Subcutaneous abdominal adipose tissue (tissue), 5 donors: ENCODE measurements at regions not wholly inside any gene's neighbourhood (a gene's known extent, or its start where the extent isn't known, plus 50 kb on each side); places are given as distances from the start of the nearest gene placed in this dataset.

Source experiments
- H3K27ac ChIP-seq: one replicate; pipeline ENCODE4 v1.7.0; 2013; ENCODE audit warnings: low read depth, mild to moderate bottlenecking, inconsistent platforms, low read length, moderate library complexity
- H3K27me3 ChIP-seq, 5 donors: one replicate each; pipeline ENCODE4 v1.7.0; 2013; ENCODE audit warnings: low read length in 5 of 5, inconsistent platforms in 1 of 5; ENCODE audit not compliant: control insufficient read depth in 5 of 5, insufficient read depth in 4 of 5
- H3K36me3 ChIP-seq, 5 donors: one replicate each; pipeline ENCODE4 v1.7.0; 2013; ENCODE audit warnings: low read length in 5 of 5; ENCODE audit not compliant: control insufficient read depth in 5 of 5, insufficient read depth in 5 of 5
- H3K4me1 ChIP-seq, 5 donors: one replicate each; pipeline ENCODE4 v1.7.0; 2013; ENCODE audit warnings: low read length in 5 of 5, mild to moderate bottlenecking in 3 of 5, moderate library complexity in 1 of 5; ENCODE audit not compliant: control insufficient read depth in 5 of 5, insufficient read depth in 5 of 5
- H3K4me3 ChIP-seq, 5 donors: one replicate each; pipeline ENCODE4 v1.7.0; 2013; ENCODE audit warnings: low read length in 5 of 5, low read depth in 1 of 5
- H3K9ac ChIP-seq, 5 donors: one replicate each; pipeline ENCODE4 v1.7.0; 2013; ENCODE audit warnings: low read length in 5 of 5, mild to moderate bottlenecking in 4 of 5, moderate library complexity in 3 of 5
- H3K9me3 ChIP-seq, 5 donors: one replicate each; pipeline ENCODE4 v1.7.0; 2013; ENCODE audit warnings: low read length in 5 of 5; ENCODE audit not compliant: control insufficient read depth in 5 of 5
- donor health status: healthy.
- donor health status: healthy.
- donor health status: healthy.
- donor health status: healthy.
- donor health status: healthy.

DNA sequence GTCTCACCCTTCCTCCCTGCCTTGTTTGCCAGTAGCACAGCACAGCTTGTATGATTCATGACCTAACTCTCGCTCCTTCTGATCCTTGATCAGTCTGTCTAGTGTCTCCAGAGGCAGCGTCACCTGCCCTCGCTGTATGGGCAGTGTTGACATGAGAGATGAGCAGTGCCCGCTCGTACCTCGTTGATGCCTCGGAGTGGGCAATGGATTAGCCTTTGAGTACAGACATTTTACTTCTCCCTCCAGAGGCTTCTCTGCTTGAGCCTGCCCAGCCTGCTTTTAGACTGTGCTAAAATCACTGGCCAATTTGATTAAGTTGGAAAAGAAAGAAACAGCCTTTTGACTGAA lies 569.0 kb downstream of the NTRK3 start:
- Histone ChIP-seq H3K36me3 (no peaks in the 10 kb centered on the region), H3K4me3 (no peak overlapping the region), H3K9ac (no peak overlapping the region), H3K27me3 (no peaks in the 10 kb centered on the region), H3K27ac (no peak overlapping the region), H3K9me3 (peaks cover 0 to 8% (median 2%) of the 10 kb centered on the region in 5 donors), H3K4me1 (no peaks in the 10 kb centered on the region)

GRCh38 chr15:87686841-87687522 lies 569.6 kb downstream of the NTRK3 start:
- H3K36me3 ChIP-seq, result no peaks in the 10 kb centered on the region
- peaks cover 0 to 8% (median 0%) of the 10 kb centered on the region in 5 donors for H3K9me3 ChIP-seq
- no peak overlapping the region for H3K9ac ChIP-seq
- no peak overlapping the region for H3K4me3 ChIP-seq
- H3K4me1 ChIP-seq, result no peaks in the 10 kb centered on the region
- H3K27ac ChIP-seq, result no peak overlapping the region
- H3K27me3 ChIP-seq, result no peaks in the 10 kb centered on the region

DNA sequence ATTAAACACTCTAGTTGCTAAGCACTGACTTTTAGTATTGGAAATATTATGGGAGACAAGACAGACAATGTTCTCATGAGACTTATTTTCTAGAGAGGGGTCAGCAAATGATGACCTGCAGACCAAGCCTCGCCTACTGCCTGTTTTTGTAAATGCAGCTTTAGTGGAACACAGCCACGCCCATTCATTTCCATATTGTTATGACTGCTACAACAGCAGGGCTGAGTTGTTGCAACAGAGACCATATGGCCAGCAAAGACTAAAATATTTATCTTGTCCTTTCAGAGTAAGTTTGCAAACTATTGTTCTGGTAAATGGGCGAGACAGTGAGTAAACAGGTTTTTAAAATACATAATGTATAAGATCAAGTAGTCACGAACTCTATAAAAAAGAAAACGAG lies 570.2 kb downstream of the NTRK3 start:
- no peak overlapping the region for H3K4me3 ChIP-seq
- no peaks in the 10 kb centered on the region for H3K36me3 ChIP-seq
- peaks cover 0 to under 1% (median 0%) of the 10 kb centered on the region in 5 donors for H3K4me1 ChIP-seq
- H3K9ac ChIP-seq, result no peak overlapping the region
- H3K9me3 ChIP-seq, result peaks cover 0 to 7% (median 0%) of the 10 kb centered on the region in 5 donors
- no peaks in the 10 kb centered on the region for H3K27me3 ChIP-seq
- H3K27ac ChIP-seq, result no peak overlapping the region

- Histone ChIP-seq H3K4me3 (no peak overlapping the region), H3K36me3 (no peaks in the 10 kb centered on the region), H3K27me3 (no peaks in the 10 kb centered on the region), H3K27ac (no peak overlapping the region), H3K9ac (no peak overlapping the region), H3K4me1 (peaks cover 0 to 5% (median 0%) of the 10 kb centered on the region in 5 donors), H3K9me3 (peaks cover 1 to 9% (median 4%) of the 10 kb centered on the region in 5 donors)
These were observed 574.0 kb downstream of the NTRK3 start for GRCh38 chr15:87682527-87682926.

DNA sequence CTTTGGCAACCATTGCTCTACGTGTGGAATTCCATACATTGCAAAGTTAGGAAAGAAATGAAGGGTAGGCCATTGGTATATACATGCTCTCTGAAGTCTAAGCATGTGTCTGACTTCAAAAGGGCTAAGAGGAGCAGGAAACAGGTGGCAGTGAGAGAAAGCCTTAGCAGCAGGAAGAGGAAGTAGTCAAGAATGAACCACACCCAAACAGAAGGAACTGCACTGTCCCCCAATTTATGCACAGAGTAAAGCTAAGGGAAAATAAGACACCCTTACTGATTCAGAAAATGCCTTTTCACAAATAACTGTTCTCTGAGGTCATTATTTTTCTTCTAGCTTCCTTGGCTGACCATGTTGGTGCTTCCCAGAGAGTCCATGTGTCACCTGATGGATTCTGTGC lies 575.4 kb downstream of the NTRK3 start:
- Histone ChIP-seq H3K9me3 (peaks cover 2 to 12% (median 7%) of the 10 kb centered on the region in 5 donors), H3K36me3 (no peaks in the 10 kb centered on the region), H3K27me3 (no peaks in the 10 kb centered on the region), H3K4me3 (no peak overlapping the region), H3K9ac (no peak overlapping the region), H3K27ac (no peak overlapping the region), H3K4me1 (peaks cover 0 to 5% (median 0%) of the 10 kb centered on the region in 5 donors)

- Histone ChIP-seq H3K27me3 (no peaks in the 10 kb centered on the region), H3K27ac (no peak overlapping the region), H3K4me1 (peaks cover 0 to 5% (median 0%) of the 10 kb centered on the region in 5 donors), H3K9ac (no peak overlapping the region), H3K36me3 (no peaks in the 10 kb centered on the region), H3K4me3 (no peak overlapping the region), H3K9me3 (peaks cover 2 to 12% (median 9%) of the 10 kb centered on the region in 5 donors)
These were observed 576.3 kb downstream of the NTRK3 start for GRCh38 chr15:87680208-87680607.

GRCh38 chr15:87675271-87675670 lies 581.3 kb downstream of the NTRK3 start:
- no peak overlapping the region for H3K9ac ChIP-seq
- no peaks in the 10 kb centered on the region for H3K27me3 ChIP-seq
- H3K36me3 ChIP-seq, result no peaks in the 10 kb centered on the region

DNA sequence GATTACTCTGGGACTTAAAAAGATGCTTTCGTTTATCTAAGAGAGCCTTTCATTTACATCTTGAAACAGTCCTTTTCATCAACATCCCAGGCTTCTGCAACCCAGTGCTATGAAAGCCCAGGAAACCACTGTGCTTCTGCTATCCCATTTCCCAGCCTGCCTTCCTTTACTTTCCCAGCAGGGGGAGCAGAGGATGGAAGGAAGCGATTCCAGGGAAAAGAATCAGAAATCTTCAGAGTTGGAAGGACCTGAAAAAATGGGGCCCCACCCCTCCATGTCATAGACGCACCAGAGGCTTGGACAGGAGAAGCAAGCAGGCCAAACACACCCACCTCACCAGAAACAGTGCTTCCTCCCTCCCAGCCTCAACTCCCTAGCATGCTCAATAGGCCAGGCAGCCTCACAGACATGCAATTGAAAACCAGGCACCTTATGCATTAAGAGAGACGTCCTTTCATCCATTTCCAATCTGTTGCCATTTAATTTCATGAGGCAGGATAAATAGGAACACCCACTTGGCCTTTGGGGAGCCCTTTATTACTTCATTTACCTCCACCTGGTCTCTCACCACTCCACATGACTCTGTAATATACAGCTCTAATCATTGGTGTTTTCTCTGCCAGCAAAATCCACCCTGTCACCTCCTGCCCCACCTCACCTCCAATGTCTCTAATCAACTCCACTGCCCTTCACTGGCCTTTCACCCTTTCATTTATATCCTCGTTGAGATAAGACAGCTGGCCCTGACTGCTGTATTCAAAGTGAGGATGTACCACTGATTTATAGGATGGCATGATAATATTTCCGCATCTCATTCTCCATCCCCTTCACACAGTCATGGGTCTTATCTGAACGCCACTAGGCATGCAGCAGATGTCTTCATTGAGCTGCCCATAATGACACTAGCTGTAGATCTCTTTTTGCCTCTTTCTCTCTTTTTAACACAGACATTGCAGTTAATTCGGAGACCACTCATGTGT lies 583.9 kb downstream of the NTRK3 start:
- H3K9me3 ChIP-seq, result peaks cover 0 to 10% (median 6%) of the 10 kb centered on the region in 5 donors
- H3K27me3 ChIP-seq, result no peaks in the 10 kb centered on the region
- H3K9ac ChIP-seq, result no peak overlapping the region
- no peaks in the 10 kb centered on the region for H3K36me3 ChIP-seq
- no peak overlapping the region for H3K4me3 ChIP-seq
- H3K27ac ChIP-seq, result no peak overlapping the region
- H3K4me1 ChIP-seq, result no peaks in the 10 kb centered on the region

More at GRCh38 chr15:87675271-87675670, 581.3 kb downstream of the NTRK3 start:
- Histone ChIP-seq H3K4me3 (no peak overlapping the region), H3K4me1 (no peaks in the 10 kb centered on the region), H3K27ac (no peak overlapping the region), H3K9me3 (peaks cover 2 to 10% (median 9%) of the 10 kb centered on the region in 5 donors)

- no peak overlapping the region for H3K9ac ChIP-seq
- H3K9me3 ChIP-seq, result peaks cover 0 to 9% (median 3%) of the 10 kb centered on the region in 5 donors
- no peaks in the 10 kb centered on the region for H3K27me3 ChIP-seq
- H3K36me3 ChIP-seq, result no peaks in the 10 kb centered on the region
- no peaks in the 10 kb centered on the region for H3K4me1 ChIP-seq
- no peak overlapping the region for H3K4me3 ChIP-seq
- H3K27ac ChIP-seq, result no peak overlapping the region
These were observed 585.2 kb downstream of the NTRK3 start for GRCh38 chr15:87671289-87671688.

DNA sequence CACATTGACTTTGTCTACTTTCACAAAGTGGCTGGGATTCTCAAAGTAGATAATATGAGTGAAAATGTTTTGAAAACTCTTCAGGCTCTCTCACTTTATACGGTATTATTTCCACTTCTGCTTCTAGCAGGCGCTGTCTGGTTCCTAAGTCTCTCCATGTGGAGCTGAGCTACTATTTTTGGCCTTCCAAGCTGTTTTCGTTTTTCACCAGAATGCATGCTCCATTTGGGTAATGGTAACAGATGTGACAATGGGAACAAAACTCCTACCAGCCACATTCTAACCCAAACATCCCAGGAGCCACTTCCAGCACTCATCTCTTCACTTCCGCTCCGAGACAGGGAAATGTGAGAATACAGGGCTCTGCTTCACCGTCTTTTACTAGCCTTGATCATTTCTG lies 586.7 kb downstream of the NTRK3 start:
- Histone ChIP-seq H3K4me3 (no peak overlapping the region), H3K27ac (no peak overlapping the region)

More for the DNA sequence above, 586.7 kb downstream of the NTRK3 start:
- peaks cover 0 to 6% (median 3%) of the 10 kb centered on the region in 5 donors for H3K9me3 ChIP-seq
- no peaks in the 10 kb centered on the region for H3K36me3 ChIP-seq
- H3K27me3 ChIP-seq, result no peaks in the 10 kb centered on the region
- no peaks in the 10 kb centered on the region for H3K4me1 ChIP-seq
- H3K9ac ChIP-seq, result no peak overlapping the region
